GM12892 (cell line): ENCODE measurements at regions not wholly inside any gene's neighbourhood (a gene's known extent, or its start where the extent isn't known, plus 50 kb on each side); places are given as distances from the start of the nearest gene placed in this dataset.

Source experiments
- POLR2A ChIP-seq: IDR thresholded peaks from 2 replicates; pipeline ENCODE4 v1.6.1; 2011; ENCODE audit warnings: low read depth, low read length, control low read depth
- POLR2AphosphoS5 ChIP-seq: IDR thresholded peaks from 2 replicates; pipeline ENCODE4 v1.6.1; 2011; ENCODE audit warnings: low read depth, low read length, control low read depth
- TAF1 ChIP-seq: IDR thresholded peaks from 2 replicates; pipeline ENCODE4 v1.6.1; 2011; ENCODE audit warnings: low read depth, mild to moderate bottlenecking, control low read depth, low read length, borderline replicate concordance

DNA sequence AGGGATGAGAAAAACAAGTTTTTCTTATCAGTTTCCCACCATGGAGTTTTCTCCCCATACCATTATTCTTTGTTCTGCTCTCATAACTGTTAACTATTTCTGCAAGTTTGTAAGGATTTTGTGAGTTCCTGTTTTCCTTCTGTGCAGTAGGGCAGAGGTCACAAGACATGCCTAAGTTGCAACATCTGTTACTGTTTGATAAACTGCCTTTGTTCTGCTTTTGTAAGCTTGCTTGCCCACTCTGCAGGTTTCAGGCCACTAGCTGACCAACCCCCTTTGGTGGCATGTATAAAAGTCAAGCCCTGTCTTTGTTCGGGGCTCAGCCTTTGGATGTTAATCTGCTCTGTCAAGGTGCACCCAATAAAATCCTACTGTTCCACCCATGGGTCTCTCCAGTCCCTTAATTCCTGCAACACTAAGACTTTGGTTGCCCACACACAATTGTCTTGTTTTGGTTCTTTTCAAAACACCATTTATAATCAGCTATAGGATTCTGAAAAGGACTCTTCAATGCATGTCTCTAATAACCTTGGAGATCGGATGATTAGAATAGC, 545.4 kb downstream of the CDH9 start:
- TF ChIP-seq POLR2A (no peak), POLR2AphosphoS5 (no peak), TAF1 (no peak)
